ENCODE measurements at regions not wholly inside any gene's neighbourhood (a gene's known extent, or its start where the extent isn't known, plus 50 kb on each side); places are given as distances from the start of the nearest gene placed in this dataset.

DNA sequence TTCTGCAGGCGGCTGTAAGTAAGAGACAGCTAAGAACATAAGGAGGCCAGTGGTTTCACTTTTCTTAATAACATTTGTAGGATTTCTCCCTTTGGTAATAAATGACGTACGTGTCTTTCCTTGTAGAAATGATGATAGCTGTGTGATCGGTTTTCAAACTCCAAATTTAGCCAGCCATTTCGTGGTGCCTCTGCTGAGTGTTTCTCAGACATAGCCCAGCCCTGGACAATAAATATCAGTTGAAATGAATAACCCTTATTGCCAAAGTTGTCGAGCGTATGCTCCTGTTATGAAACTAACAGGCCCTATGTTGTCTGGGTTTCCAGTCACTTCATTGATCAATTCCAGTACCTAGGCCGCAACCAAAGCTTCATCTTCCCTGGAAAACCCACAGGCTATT, 75.0 kb upstream of the MSX2 start:
- H3K4me3 ChIP-seq (replicated peaks; ENCODE audit: low read depth, low read length) = no peak overlapping the region
- no peak for DNase-seq (ENCODE audit: extremely low read depth, insufficient read length)
- H3K27me3 ChIP-seq (replicated peaks; ENCODE audit: control insufficient read depth, insufficient read depth, low read length) = no peaks in the 10 kb centered on the region
- no peaks in the 10 kb centered on the region for H3K36me3 ChIP-seq (ENCODE audit: control insufficient read depth, insufficient read depth, low read length)
- TF ChIP-seq, protein P1, sequence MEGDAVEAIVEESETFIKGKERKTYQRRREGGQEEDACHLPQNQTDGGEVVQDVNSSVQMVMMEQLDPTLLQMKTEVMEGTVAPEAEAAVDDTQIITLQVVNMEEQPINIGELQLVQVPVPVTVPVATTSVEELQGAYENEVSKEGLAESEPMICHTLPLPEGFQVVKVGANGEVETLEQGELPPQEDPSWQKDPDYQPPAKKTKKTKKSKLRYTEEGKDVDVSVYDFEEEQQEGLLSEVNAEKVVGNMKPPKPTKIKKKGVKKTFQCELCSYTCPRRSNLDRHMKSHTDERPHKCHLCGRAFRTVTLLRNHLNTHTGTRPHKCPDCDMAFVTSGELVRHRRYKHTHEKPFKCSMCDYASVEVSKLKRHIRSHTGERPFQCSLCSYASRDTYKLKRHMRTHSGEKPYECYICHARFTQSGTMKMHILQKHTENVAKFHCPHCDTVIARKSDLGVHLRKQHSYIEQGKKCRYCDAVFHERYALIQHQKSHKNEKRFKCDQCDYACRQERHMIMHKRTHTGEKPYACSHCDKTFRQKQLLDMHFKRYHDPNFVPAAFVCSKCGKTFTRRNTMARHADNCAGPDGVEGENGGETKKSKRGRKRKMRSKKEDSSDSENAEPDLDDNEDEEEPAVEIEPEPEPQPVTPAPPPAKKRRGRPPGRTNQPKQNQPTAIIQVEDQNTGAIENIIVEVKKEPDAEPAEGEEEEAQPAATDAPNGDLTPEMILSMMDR (IDR thresholded peaks at IDR 0.05; ENCODE audit: insufficient read depth, low read length, poor library complexity, severe bottlenecking) = no peak

DNA sequence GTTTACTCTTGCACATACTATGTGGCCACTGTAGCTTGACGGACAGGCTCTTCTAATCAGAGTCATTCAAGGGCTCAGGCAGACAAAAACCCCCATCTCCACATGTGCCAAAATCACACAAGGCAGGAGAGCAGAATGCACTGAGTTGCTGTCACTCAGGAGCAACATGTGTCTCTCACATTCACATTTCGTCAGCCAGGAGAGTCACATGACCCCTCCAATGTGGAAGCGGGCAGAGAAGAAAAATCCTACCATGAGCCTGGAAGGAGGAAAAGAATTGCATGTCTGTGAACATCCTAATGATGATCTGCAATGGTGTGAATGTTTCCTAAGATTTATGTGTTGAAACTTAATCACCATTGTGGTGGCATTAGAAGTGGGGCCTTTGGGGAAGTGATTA, 69.9 kb upstream of the MSX2 start:
- no peak overlapping the region for H3K4me3 ChIP-seq (replicated peaks; ENCODE audit: low read depth, low read length)
- no peak for DNase-seq (ENCODE audit: extremely low read depth, insufficient read length)
- no peaks in the 10 kb centered on the region for H3K36me3 ChIP-seq (ENCODE audit: control insufficient read depth, insufficient read depth, low read length)
- TF ChIP-seq, protein P1 (IDR thresholded peaks at IDR 0.05; ENCODE audit: insufficient read depth, low read length, poor library complexity, severe bottlenecking) = no peak
- no peaks in the 10 kb centered on the region for H3K27me3 ChIP-seq (replicated peaks; ENCODE audit: control insufficient read depth, insufficient read depth, low read length)

DNA sequence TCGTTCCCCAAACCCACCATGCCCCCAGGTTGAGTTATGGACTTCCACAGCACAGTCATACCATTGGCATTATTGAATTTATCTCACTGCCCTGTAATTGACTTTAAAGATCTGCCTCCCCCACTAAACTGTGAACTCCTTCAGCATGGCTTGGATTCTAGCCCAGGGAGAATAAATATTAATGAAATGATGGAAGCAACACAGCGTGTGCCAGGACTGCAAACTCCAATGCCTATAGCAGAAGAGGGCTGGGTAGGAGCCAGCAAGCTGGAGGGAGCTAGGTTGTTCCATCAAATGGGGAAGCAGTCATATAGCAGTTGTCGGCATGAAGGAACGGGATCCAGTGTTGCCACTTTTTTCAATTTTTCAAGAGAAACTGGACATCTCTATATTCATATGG, 69.0 kb upstream of the MSX2 start:
- DNase-seq (ENCODE audit: extremely low read depth, insufficient read length) = no peak
- TF ChIP-seq, protein P1 (IDR thresholded peaks at IDR 0.05; ENCODE audit: insufficient read depth, low read length, poor library complexity, severe bottlenecking) = no peak
- Histone ChIP-seq H3K4me3 (replicated peaks; ENCODE audit: low read depth, low read length) (no peak overlapping the region), H3K27me3 (replicated peaks; ENCODE audit: control insufficient read depth, insufficient read depth, low read length) (no peaks in the 10 kb centered on the region), H3K36me3 (ENCODE audit: control insufficient read depth, insufficient read depth, low read length) (no peaks in the 10 kb centered on the region)

DNA sequence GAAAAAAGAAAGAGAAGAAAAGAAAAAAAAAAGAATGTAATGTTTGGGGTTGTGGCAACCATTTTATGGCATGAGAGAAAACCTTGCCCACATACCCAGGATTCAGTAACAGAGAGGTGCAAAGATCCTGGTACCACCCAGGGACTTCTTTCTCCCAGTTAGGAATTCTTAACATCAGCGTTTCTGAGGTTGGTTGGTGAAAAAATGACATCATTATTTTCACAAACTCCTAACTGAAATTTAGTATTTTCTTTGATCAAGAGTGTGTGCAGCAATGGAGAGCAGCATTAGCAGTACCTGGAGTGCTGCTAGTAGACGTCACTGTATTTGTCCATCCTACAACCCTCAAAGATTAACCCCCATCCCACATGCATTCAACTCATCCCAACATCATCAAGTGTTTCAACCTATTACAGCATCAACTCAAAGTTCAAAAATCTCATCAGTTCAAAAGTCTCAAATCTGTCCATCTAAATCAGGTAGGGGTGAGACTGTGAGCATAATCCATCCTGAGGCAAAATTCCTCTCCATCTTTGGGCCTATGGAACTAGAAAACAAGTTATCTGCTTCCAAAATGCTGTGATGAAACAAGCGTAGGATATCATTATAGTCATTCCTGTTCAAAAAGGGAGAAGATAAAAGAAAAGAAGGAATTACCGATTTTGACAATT, 60.1 kb upstream of the MSX2 start:
- TF ChIP-seq, protein P1 (IDR thresholded peaks at IDR 0.05; ENCODE audit: insufficient read depth, low read length, poor library complexity, severe bottlenecking) = no peak
- no peak for DNase-seq (ENCODE audit: extremely low read depth, insufficient read length)
- no peaks in the 10 kb centered on the region for H3K27me3 ChIP-seq (replicated peaks; ENCODE audit: control insufficient read depth, insufficient read depth, low read length)
- H3K36me3 ChIP-seq (ENCODE audit: control insufficient read depth, insufficient read depth, low read length) = no peaks in the 10 kb centered on the region
- no peak overlapping the region for H3K4me3 ChIP-seq (replicated peaks; ENCODE audit: low read depth, low read length)

DNA sequence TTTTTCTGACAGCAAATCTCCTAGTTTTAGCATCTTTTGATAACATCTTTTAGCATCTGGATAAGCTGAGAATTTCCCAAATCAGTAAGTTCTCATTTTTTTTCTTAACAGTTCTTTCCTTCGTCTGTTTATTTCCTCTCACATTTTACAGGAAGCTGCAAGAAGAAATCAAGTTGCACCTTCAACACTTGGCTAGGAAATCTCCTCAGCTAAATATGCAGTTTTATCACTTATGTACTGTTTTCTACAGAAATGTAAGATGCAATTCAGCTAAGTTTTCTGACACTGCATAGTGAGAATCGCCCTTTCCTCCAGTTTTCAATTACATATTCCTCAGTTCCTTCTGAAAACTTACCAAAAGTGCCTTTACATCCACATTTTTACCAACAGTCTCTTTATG, 59.0 kb upstream of the MSX2 start:
- H3K27me3 ChIP-seq (replicated peaks; ENCODE audit: control insufficient read depth, insufficient read depth, low read length) = no peaks in the 10 kb centered on the region
- H3K4me3 ChIP-seq (replicated peaks; ENCODE audit: low read depth, low read length) = no peak overlapping the region
- TF ChIP-seq, protein P1 (IDR thresholded peaks at IDR 0.05; ENCODE audit: insufficient read depth, low read length, poor library complexity, severe bottlenecking) = no peak
- DNase-seq (ENCODE audit: extremely low read depth, insufficient read length) = no peak
- H3K36me3 ChIP-seq (ENCODE audit: control insufficient read depth, insufficient read depth, low read length) = no peaks in the 10 kb centered on the region

DNA sequence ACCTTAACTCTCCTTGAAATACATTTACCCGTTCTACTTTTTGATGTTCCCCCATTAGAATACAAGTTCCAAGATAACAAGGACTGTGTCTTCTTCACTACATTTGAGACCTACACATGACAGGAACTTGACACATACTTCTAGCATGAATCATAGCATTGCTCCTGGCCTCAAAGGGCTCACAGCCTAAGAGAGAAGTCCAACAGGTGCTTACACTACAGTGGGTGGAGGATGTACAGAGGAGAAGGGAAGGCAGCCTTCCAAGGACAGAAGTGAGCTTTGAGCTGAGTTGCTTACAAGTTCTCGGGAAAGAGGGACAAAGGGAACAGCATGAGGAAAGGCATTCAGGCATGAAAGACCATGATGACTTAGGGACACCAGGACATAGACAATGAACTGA, 56.9 kb upstream of the MSX2 start:
- DNase-seq (ENCODE audit: extremely low read depth, insufficient read length) = no peak
- Histone ChIP-seq H3K27me3 (replicated peaks; ENCODE audit: control insufficient read depth, insufficient read depth, low read length) (no peaks in the 10 kb centered on the region), H3K36me3 (ENCODE audit: control insufficient read depth, insufficient read depth, low read length) (no peaks in the 10 kb centered on the region), H3K4me3 (replicated peaks; ENCODE audit: low read depth, low read length) (no peak overlapping the region)
- TF ChIP-seq, protein P1 (IDR thresholded peaks at IDR 0.05; ENCODE audit: insufficient read depth, low read length, poor library complexity, severe bottlenecking) = no peak

Measured in GM06990 (cell line).